ENCODE measurements at regions not wholly inside any gene's neighbourhood (a gene's known extent, or its start where the extent isn't known, plus 50 kb on each side); places are given as distances from the start of the nearest gene placed in this dataset.

- no peaks in the 10 kb centered on the region for H3K36me3 Mint-ChIP-seq
- Histone ChIP-seq H3K4me2 (no peak overlapping the region), H3K4me3 (no peak overlapping the region), H3K9me3 (ENCODE audit: low read depth) (no peaks in the 10 kb centered on the region), H3F3A (ENCODE audit: low read depth) (no peaks in the 10 kb centered on the region), H3K79me2 (ENCODE audit: low read depth) (no peaks in the 10 kb centered on the region), H3K9ac (no peak overlapping the region), H3K27me3 (no peaks in the 10 kb centered on the region), H3K27ac (no peak overlapping the region), H2AFZ (replicated peaks) (no peak overlapping the region), H3K4me1 (no peaks in the 10 kb centered on the region), H4K20me1 (ENCODE audit: low read depth) (no peaks in the 10 kb centered on the region), H3K36me3 (no peaks in the 10 kb centered on the region)
- peaks cover 2% of the 10 kb centered on the region for H3K9me3 Mint-ChIP-seq
- no peak for TF ChIP-seq EZH2 (IDR thresholded peaks at IDR 0.05)
- no peak for TF ChIP-seq EZH2phosphoT487 (IDR thresholded peaks at IDR 0.05)
- TF ChIP-seq, protein P1, sequence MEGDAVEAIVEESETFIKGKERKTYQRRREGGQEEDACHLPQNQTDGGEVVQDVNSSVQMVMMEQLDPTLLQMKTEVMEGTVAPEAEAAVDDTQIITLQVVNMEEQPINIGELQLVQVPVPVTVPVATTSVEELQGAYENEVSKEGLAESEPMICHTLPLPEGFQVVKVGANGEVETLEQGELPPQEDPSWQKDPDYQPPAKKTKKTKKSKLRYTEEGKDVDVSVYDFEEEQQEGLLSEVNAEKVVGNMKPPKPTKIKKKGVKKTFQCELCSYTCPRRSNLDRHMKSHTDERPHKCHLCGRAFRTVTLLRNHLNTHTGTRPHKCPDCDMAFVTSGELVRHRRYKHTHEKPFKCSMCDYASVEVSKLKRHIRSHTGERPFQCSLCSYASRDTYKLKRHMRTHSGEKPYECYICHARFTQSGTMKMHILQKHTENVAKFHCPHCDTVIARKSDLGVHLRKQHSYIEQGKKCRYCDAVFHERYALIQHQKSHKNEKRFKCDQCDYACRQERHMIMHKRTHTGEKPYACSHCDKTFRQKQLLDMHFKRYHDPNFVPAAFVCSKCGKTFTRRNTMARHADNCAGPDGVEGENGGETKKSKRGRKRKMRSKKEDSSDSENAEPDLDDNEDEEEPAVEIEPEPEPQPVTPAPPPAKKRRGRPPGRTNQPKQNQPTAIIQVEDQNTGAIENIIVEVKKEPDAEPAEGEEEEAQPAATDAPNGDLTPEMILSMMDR (IDR thresholded peaks at IDR 0.05): no peak
- peaks cover 3% of the 10 kb centered on the region for H3K27me3 Mint-ChIP-seq (ENCODE audit: insufficient read depth, low read depth)
- no peak overlapping the region for H3K27ac Mint-ChIP-seq
- H3K4me3 Mint-ChIP-seq: no peak overlapping the region
- no peak for DNase-seq (ENCODE audit: low spot score)
- H3K4me1 Mint-ChIP-seq: no peaks in the 10 kb centered on the region
Observed at GRCh38 chr9:28234133-28234893, 661.0 kb upstream of the C9orf72 start.

- Histone ChIP-seq H3K4me2 (no peak overlapping the region), H3K4me3 (no peak overlapping the region), H3K79me2 (ENCODE audit: low read depth) (no peaks in the 10 kb centered on the region), H4K20me1 (ENCODE audit: low read depth) (no peaks in the 10 kb centered on the region), H3K27ac (no peak overlapping the region), H3K9ac (no peak overlapping the region), H3K36me3 (no peaks in the 10 kb centered on the region), H3K9me3 (ENCODE audit: low read depth) (no peaks in the 10 kb centered on the region), H3F3A (ENCODE audit: low read depth) (no peaks in the 10 kb centered on the region), H2AFZ (replicated peaks) (no peak overlapping the region), H3K27me3 (no peaks in the 10 kb centered on the region), H3K4me1 (no peaks in the 10 kb centered on the region)
- Mint-ChIP-seq H3K9me3 (peaks cover 3% of the 10 kb centered on the region), H3K4me3 (no peak overlapping the region), H3K27me3 (ENCODE audit: insufficient read depth, low read depth) (peaks cover 3% of the 10 kb centered on the region), H3K36me3 (no peaks in the 10 kb centered on the region), H3K4me1 (no peaks in the 10 kb centered on the region), H3K27ac (no peak overlapping the region)
- no peak for DNase-seq (ENCODE audit: low spot score)
- no peak for TF ChIP-seq EZH2phosphoT487 (IDR thresholded peaks at IDR 0.05)
- no peak for TF ChIP-seq EZH2 (IDR thresholded peaks at IDR 0.05)
- TF ChIP-seq, protein P1 (IDR thresholded peaks at IDR 0.05): no peak
Observed at GRCh38 chr9:28234894-28235277, 661.6 kb upstream of the C9orf72 start.

DNA sequence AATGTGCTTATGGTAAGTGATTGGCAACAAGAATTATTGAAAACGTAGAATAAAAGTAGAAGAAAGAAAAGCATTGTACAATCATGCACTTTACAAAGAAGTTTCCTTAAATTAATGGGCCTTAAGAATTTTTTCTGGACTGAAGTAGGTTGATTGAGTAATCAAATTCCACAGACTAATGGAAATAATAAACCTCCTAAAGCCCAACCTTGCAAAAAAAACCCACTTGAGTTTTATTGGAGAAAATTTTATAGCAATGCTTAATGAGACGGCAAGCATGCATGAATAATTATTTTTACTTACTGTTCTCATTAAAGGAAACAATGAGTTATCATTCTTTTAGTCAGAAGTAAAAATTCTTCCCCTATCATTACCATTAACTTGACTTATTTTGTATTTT, 676.1 kb upstream of the C9orf72 start:
- H3K36me3 Mint-ChIP-seq: no peaks in the 10 kb centered on the region
- Histone ChIP-seq H3K4me2 (no peak overlapping the region), H3K27ac (no peak overlapping the region), H4K20me1 (ENCODE audit: low read depth) (no peaks in the 10 kb centered on the region), H3K9me3 (ENCODE audit: low read depth) (no peaks in the 10 kb centered on the region), H3K4me1 (peaks cover 3% of the 10 kb centered on the region), H3F3A (ENCODE audit: low read depth) (no peaks in the 10 kb centered on the region), H3K27me3 (no peaks in the 10 kb centered on the region), H3K79me2 (ENCODE audit: low read depth) (no peaks in the 10 kb centered on the region), H2AFZ (replicated peaks) (no peak overlapping the region), H3K4me3 (no peak overlapping the region), H3K9ac (no peak overlapping the region), H3K36me3 (no peaks in the 10 kb centered on the region)
- peaks cover 3% of the 10 kb centered on the region for H3K9me3 Mint-ChIP-seq
- H3K4me1 Mint-ChIP-seq: no peaks in the 10 kb centered on the region
- TF ChIP-seq EZH2 (IDR thresholded peaks at IDR 0.05): no peak
- TF ChIP-seq, protein P1 (IDR thresholded peaks at IDR 0.05): no peak
- TF ChIP-seq EZH2phosphoT487 (IDR thresholded peaks at IDR 0.05): no peak
- no peaks in the 10 kb centered on the region for H3K27me3 Mint-ChIP-seq (ENCODE audit: insufficient read depth, low read depth)
- no peak for DNase-seq (ENCODE audit: low spot score)
- no peak overlapping the region for H3K4me3 Mint-ChIP-seq
- H3K27ac Mint-ChIP-seq: no peak overlapping the region

Measured in neural progenitor cell (in vitro differentiated cells).